H1 (cell line): ENCODE measurements at regions not wholly inside any gene's neighbourhood (a gene's known extent, or its start where the extent isn't known, plus 50 kb on each side); places are given as distances from the start of the nearest gene placed in this dataset.

ENCODE experiments used
- CTCF ChIA-PET: fragments of 300-600 bp; sonication (Branson Sonifier 250); formaldehyde crosslinking; loops from one replicate; lab custom pipeline; 2021; ENCODE audit not compliant: partially characterized antibody; lab: Charles Lee
- POLR2A ChIA-PET: fragments of 300-600 bp; sonication (Branson Sonifier 250); formaldehyde crosslinking; loops from one replicate; lab custom pipeline; 2021; ENCODE audit warnings: inconsistent platforms; ENCODE audit not compliant: partially characterized antibody; lab: Charles Lee
- DNase-seq, 2 experiments: peaks; one replicate each; pipeline versions ENCODE4 v3.0.0 to v3.0.0-alpha.2; 2010 to 2022; ENCODE audit warnings: low spot score in 2 of 2, low read depth in 1 of 2, mixed read lengths in 1 of 2
- FAIRE-seq: peaks from 2 replicates; lab custom pipeline; 2011; peaks lifted over from hg19 to GRCh38; lab: Jason Lieb, UNC
- H2AFZ ChIP-seq: 2 replicates; pipeline ENCODE4 v1.8.1; 2012; ENCODE audit warnings: low read length, inconsistent platforms
- H2AK5ac ChIP-seq: 2 replicates; pipeline ENCODE4 v1.6.1; 2013; ENCODE audit warnings: low read depth, low read length
- H2BK120ac ChIP-seq: replicated peaks from 2 replicates; pipeline ENCODE3; 2013; ENCODE audit warnings: low read depth, low read length, inconsistent platforms
- H2BK12ac ChIP-seq: 2 replicates; pipeline ENCODE4 v1.6.1; 2013; ENCODE audit warnings: low read depth, low read length
- H2BK15ac ChIP-seq: 2 replicates; pipeline ENCODE4 v1.6.1; 2013; ENCODE audit warnings: low read length
- H2BK20ac ChIP-seq: 2 replicates; pipeline ENCODE4 v1.6.1; 2013; ENCODE audit warnings: low read length
- H2BK5ac ChIP-seq: 2 replicates; pipeline ENCODE4 v1.6.1; 2013; ENCODE audit warnings: low read depth, low read length
- H3K14ac ChIP-seq: 2 replicates; pipeline ENCODE4 v1.6.1; 2013; ENCODE audit warnings: inconsistent platforms; ENCODE audit not compliant: insufficient read length
- H3K18ac ChIP-seq: 2 replicates; pipeline ENCODE4 v1.6.1; 2013; ENCODE audit warnings: low read length; ENCODE audit errors: extremely low read depth
- H3K23ac ChIP-seq: 2 replicates; pipeline ENCODE4 v1.6.1; 2013; ENCODE audit warnings: inconsistent platforms; ENCODE audit not compliant: insufficient read length
- H3K23me2 ChIP-seq: 2 replicates; pipeline ENCODE4 v1.6.1; 2013; ENCODE audit warnings: low read depth, low read length
- H3K27ac ChIP-seq: 2 replicates; pipeline ENCODE4 v1.6.1; 2011; ENCODE audit warnings: low read depth, low read length, inconsistent platforms
- H3K27me3 ChIP-seq, 4 experiments: replicated peaks in 1 of 4; 1 replicate in 1 of 4; 2 replicates in 3 of 4; pipeline versions ENCODE4 v1.6.1 to v1.8.1; 2011 to 2013; ENCODE audit warnings: low read length in 3 of 4, mild to moderate bottlenecking in 3 of 4, inconsistent platforms in 2 of 4, mixed read lengths in 2 of 4, moderate library complexity in 1 of 4; ENCODE audit not compliant: control insufficient read depth in 3 of 4, insufficient read depth in 3 of 4; ENCODE audit errors: extremely low read depth in 1 of 4
- H3K36me3 ChIP-seq, 4 experiments: 2 replicates each; pipeline versions ENCODE4 v1.6.1 to v1.8.1; 2011 to 2013; ENCODE audit warnings: mild to moderate bottlenecking in 4 of 4, low read length in 3 of 4, moderate library complexity in 2 of 4, control low read depth in 1 of 4, inconsistent platforms in 1 of 4; ENCODE audit not compliant: insufficient read depth in 4 of 4, control insufficient read depth in 2 of 4
- H3K4ac ChIP-seq: replicated peaks from 2 replicates; pipeline ENCODE3; 2013; ENCODE audit warnings: low read length, low read depth, mixed read lengths, inconsistent platforms; ENCODE audit not compliant: insufficient read length
- H3K4me1 ChIP-seq, 4 experiments: replicated peaks in 1 of 4; 1 replicate in 1 of 4; 2 replicates in 3 of 4; pipeline versions ENCODE4 v1.6.1 to v1.8.1; 2011 to 2013; ENCODE audit warnings: low read length in 3 of 4, inconsistent platforms in 2 of 4, mixed read lengths in 1 of 4; ENCODE audit not compliant: insufficient read depth in 4 of 4, control insufficient read depth in 3 of 4
- H3K4me2 ChIP-seq, 2 experiments: 2 replicates each; pipeline versions ENCODE4 v1.6.1 to v1.8.1; 2011 to 2013; ENCODE audit warnings: low read depth in 2 of 2, low read length in 2 of 2, control low read depth in 1 of 2, inconsistent platforms in 1 of 2, mild to moderate bottlenecking in 1 of 2; ENCODE audit not compliant: insufficient read depth in 1 of 2
- H3K4me3 ChIP-seq, 4 experiments: fragments of 200-600, 300-600 bp in 1 of 4; sonication (generic), shearing (Covaris generic), sonication (Bioruptor Twin) in 1 of 4; 2 replicates each; pipeline versions ENCODE4 v1.5.1 to v1.8.1; 2011 to 2016; ENCODE audit warnings: low read length in 4 of 4, low read depth in 3 of 4, control low read depth in 2 of 4, inconsistent platforms in 2 of 4, mild to moderate bottlenecking in 2 of 4, mixed read lengths in 1 of 4, moderate library complexity in 1 of 4; ENCODE audit not compliant: insufficient read depth in 2 of 4; ENCODE audit errors: extremely low read depth in 1 of 4
- H3K56ac ChIP-seq: replicated peaks from 2 replicates; pipeline ENCODE3; 2013; ENCODE audit warnings: low read depth, mild to moderate bottlenecking, mixed read lengths, low read length, inconsistent platforms; ENCODE audit not compliant: insufficient read length
- H3K79me1 ChIP-seq: 2 replicates; pipeline ENCODE4 v1.6.1; 2013; ENCODE audit warnings: low read depth, low read length, control low read depth
- H3K79me2 ChIP-seq, 2 experiments: 2 replicates each; pipeline versions ENCODE4 v1.6.1 to v1.8.1; 2012 to 2013; ENCODE audit warnings: low read length in 2 of 2, mild to moderate bottlenecking in 2 of 2, inconsistent platforms in 1 of 2; ENCODE audit not compliant: insufficient read depth in 2 of 2, control insufficient read depth in 1 of 2
- H3K9ac ChIP-seq, 4 experiments: replicated peaks in 1 of 4; 1 replicate in 1 of 4; 2 replicates in 3 of 4; pipeline versions ENCODE4 v1.6.1 to v1.8.1; 2011 to 2013; ENCODE audit warnings: low read depth in 3 of 4, low read length in 3 of 4, control low read depth in 2 of 4, mild to moderate bottlenecking in 2 of 4, moderate library complexity in 2 of 4, inconsistent platforms in 1 of 4; ENCODE audit errors: extremely low read depth in 1 of 4
- H3K9me3 ChIP-seq, 2 experiments: 2 replicates each; pipeline versions ENCODE4 v1.6.1 to v1.8.1; 2012 to 2013; ENCODE audit warnings: mild to moderate bottlenecking in 2 of 2, moderate library complexity in 2 of 2, control low read depth in 1 of 2, inconsistent platforms in 1 of 2, low read depth in 1 of 2, low read length in 1 of 2, mixed read lengths in 1 of 2; ENCODE audit not compliant: insufficient read depth in 2 of 2
- H4K20me1 ChIP-seq, 2 experiments: replicated peaks in 1 of 2; 2 replicates each; pipeline versions ENCODE3 to v1.8.1; 2011 to 2013; ENCODE audit warnings: inconsistent platforms in 2 of 2, low read length in 2 of 2, mild to moderate bottlenecking in 1 of 2; ENCODE audit not compliant: insufficient read depth in 2 of 2, control insufficient read depth in 1 of 2
- H4K5ac ChIP-seq: 2 replicates; pipeline ENCODE4 v1.6.1; 2013; ENCODE audit warnings: low read length, low read depth, mixed read lengths, inconsistent platforms; ENCODE audit not compliant: insufficient read length
- H4K8ac ChIP-seq: 2 replicates; pipeline ENCODE4 v1.8.0; 2013; ENCODE audit warnings: mild to moderate bottlenecking, moderate library complexity, low read length, inconsistent platforms; ENCODE audit not compliant: insufficient read depth; ENCODE audit errors: extremely low read depth
- H4K91ac ChIP-seq: replicated peaks from 2 replicates; pipeline ENCODE3; 2013; ENCODE audit warnings: low read length, mixed read lengths, inconsistent platforms; ENCODE audit not compliant: insufficient read length
- FOSL1 ChIP-seq: IDR thresholded peaks from 2 replicates; pipeline ENCODE4 v1.6.1; 2011; ENCODE audit warnings: mild to moderate bottlenecking, low read depth, low read length, moderate library complexity; ENCODE audit not compliant: insufficient read depth
- JUND ChIP-seq: IDR thresholded peaks from 2 replicates; pipeline ENCODE4 v1.6.1; 2011; ENCODE audit warnings: mild to moderate bottlenecking, improper control_type of control experiment, low read length
- NRF1 ChIP-seq: IDR thresholded peaks from 2 replicates; pipeline ENCODE4 v1.6.1; 2011; ENCODE audit warnings: mild to moderate bottlenecking, low read depth, low read length, improper control_type of control experiment
- RNF2 ChIP-seq: fragments of 200-900, 300-1000 bp; sonication (generic); IDR thresholded peaks from 2 replicates; pipeline ENCODE4 v1.7.1; 2016; ENCODE audit warnings: borderline replicate concordance, low read depth, mild to moderate bottlenecking, antibody characterized with exemption, low read length; ENCODE audit not compliant: poor library complexity, severe bottlenecking; ENCODE audit errors: missing control alignments
- SP4 ChIP-seq: IDR thresholded peaks from 2 replicates; pipeline ENCODE4 v1.6.1; 2012; ENCODE audit warnings: low read length, inconsistent platforms
- TAF1 ChIP-seq: IDR thresholded peaks from 2 replicates; pipeline ENCODE4 v1.6.1; 2011; ENCODE audit warnings: mild to moderate bottlenecking, low read depth, low read length
- USF2 ChIP-seq: IDR thresholded peaks from 2 replicates; pipeline ENCODE4 v1.6.1; 2011; ENCODE audit warnings: low read length, improper control_type of control experiment
- ZNF274 ChIP-seq: IDR thresholded peaks from 2 replicates; pipeline ENCODE4 v1.7.0; 2012; ENCODE audit warnings: low read length, borderline replicate concordance; ENCODE audit errors: extremely low read depth
- WGBS, 2 experiments: shearing (Covaris generic) in 1 of 2; methylation state at CpG; one replicate each; pipeline versions ENCODE4 v1.1.6 to v1.1.7; 2013 to 2015; ENCODE audit warnings: low lambda C conversion rate in 2 of 2, mixed read lengths in 2 of 2, inconsistent platforms in 1 of 2, low coverage in 1 of 2, missing lambda C conversion rate in 1 of 2; ENCODE audit not compliant: insufficient replicate concordance in 2 of 2, insufficient coverage in 1 of 2, insufficient read length in 1 of 2; ENCODE audit errors: extremely low coverage in 1 of 2, missing lambda C conversion rate in 1 of 2; 5-methylcytosine and 5-hydroxymethylcytosine counted together

- TF ChIP-seq ZNF274, result no peak
Measured at GRCh38 chr3:86845726-86846125, 145.2 kb downstream of the VGLL3 start (continued).

- Histone ChIP-seq H3K14ac (no peak overlapping the region), H3K23ac (no peak overlapping the region), H2AFZ (no peak overlapping the region), H4K20me1 (no peaks in the 10 kb centered on the region), H3K18ac (no peak overlapping the region)
- TF ChIP-seq JUND (no peak), FOSL1 (no peak), NRF1 (no peak), TAF1 (no peak), USF2 (no peak), SP4 (no peak), RNF2 (no peak)
- TF ChIP-seq, all 59 proteins: peak for 0
- Histone ChIP-seq H3K9ac (no peak overlapping the region), H3K23me2 (no peaks in the 10 kb centered on the region), H3K4me2 (no peak overlapping the region), H4K8ac (no peak overlapping the region), H4K5ac (no peak overlapping the region), H3K4me1 (no peaks in the 10 kb centered on the region), H3K4ac (no peak overlapping the region), H3K36me3 (no peaks in the 10 kb centered on the region), H2BK20ac (no peak overlapping the region), H3K79me1 (no peaks in the 10 kb centered on the region), H3K56ac (no peak overlapping the region), H3K27me3 (no peaks in the 10 kb centered on the region), H2AK5ac (no peak overlapping the region), H3K27ac (no peak overlapping the region), H2BK120ac (no peak overlapping the region), H2BK5ac (no peak overlapping the region), H2BK15ac (no peak overlapping the region), H3K4me3 (no peak overlapping the region), H3K79me2 (no peaks in the 10 kb centered on the region), H4K91ac (no peak overlapping the region), H2BK12ac (no peak overlapping the region), H3K9me3 (no peaks in the 10 kb centered on the region)
- FAIRE-seq, result no peak
- CTCF ChIA-PET, result no interaction called here
- WGBS, 2 experiments, result 91% methylated on average over 2 of the region's 2 CpGs; no CpG with 5 or more reads in 1 of the 2 experiments
- DNase-seq, result no peak
- POLR2A ChIA-PET, result no interaction called here
Measured at GRCh38 chr3:86838927-86839326, 152.0 kb downstream of the VGLL3 start.
